Kidney (tissue), 13 donors: ENCODE measurements at regions not wholly inside any gene's neighbourhood (a gene's known extent, or its start where the extent isn't known, plus 50 kb on each side); places are given as distances from the start of the nearest gene placed in this dataset.
A peak's percentile ranks its signal among the peaks of the same experiment; 100 is the strongest.

ENCODE experiments used
- DNase-seq, 5 donors: peaks; one replicate each; pipeline ENCODE4 v3.0.0-alpha.2; 2013 to 2020
- FAIRE-seq: peaks from 2 replicates; lab custom pipeline; 2012; peaks lifted over from hg19 to GRCh38; lab: Jason Lieb, UNC
- H3K27ac ChIP-seq, 2 donors: one replicate each; pipeline ENCODE4 v1.7.0; 2013; ENCODE audit warnings: low read depth in 2 of 2, low read length in 2 of 2, inconsistent platforms in 1 of 2
- H3K27me3 ChIP-seq: one replicate; pipeline ENCODE4 v1.7.1; 2013; ENCODE audit warnings: low read length, inconsistent platforms; ENCODE audit not compliant: control insufficient read depth, insufficient read depth
- H3K36me3 ChIP-seq, 3 donors: one replicate each; pipeline versions ENCODE4 v1.7.0 to v1.7.1; 2013; ENCODE audit warnings: low read length in 3 of 3, control low read depth in 1 of 3, inconsistent platforms in 1 of 3; ENCODE audit not compliant: insufficient read depth in 3 of 3, control insufficient read depth in 2 of 3
- H3K4me1 ChIP-seq, 3 donors: one replicate each; pipeline versions ENCODE4 v1.7.0 to v1.7.1; 2013; ENCODE audit warnings: low read length in 3 of 3, inconsistent platforms in 1 of 3, low read depth in 1 of 3; ENCODE audit not compliant: control insufficient read depth in 2 of 3, insufficient read depth in 2 of 3
- H3K4me3 ChIP-seq, 3 donors: one replicate each; pipeline versions ENCODE4 v1.7.0 to v1.8.1; 2013; ENCODE audit warnings: low read length in 3 of 3, control low read depth in 1 of 3, inconsistent platforms in 1 of 3
- H3K9ac ChIP-seq, 3 donors: one replicate each; pipeline versions ENCODE4 v1.7.0 to v1.7.1; 2013; ENCODE audit warnings: low read length in 3 of 3, control low read depth in 1 of 3, inconsistent platforms in 1 of 3
- H3K9me3 ChIP-seq, 3 donors: one replicate each; pipeline versions ENCODE4 v1.7.0 to v1.7.1; 2013; ENCODE audit warnings: low read length in 3 of 3, control low read depth in 1 of 3, inconsistent platforms in 1 of 3; ENCODE audit not compliant: control insufficient read depth in 2 of 3, insufficient read depth in 1 of 3
- CTCF ChIP-seq: IDR thresholded peaks from 3 replicates; pipeline ENCODE4 v1.5.1; 2012; ENCODE audit warnings: mild to moderate bottlenecking, moderate library complexity, borderline replicate concordance; ENCODE audit not compliant: insufficient read depth; ENCODE audit errors: extremely low read depth
- intact Hi-C: fragments of 100-400 bp; cut with DNase I; formaldehyde crosslinking; loops from one replicate; pipeline ENCODE4 v1.11.1; 2022
- donor health status: control.
- donor health status: control.
- donor health status: control.
- donor health status: control.
- donor health status: control.
- donor health status: DM: yes; HTN: yes; CAD: no.
- donor health status: Normal renal cell carcinoma (clear cell type).

GRCh38 chr5:54629115-54629514 lies 111.6 kb downstream of the SNX18 start:
- no peak for TF ChIP-seq CTCF

DNA sequence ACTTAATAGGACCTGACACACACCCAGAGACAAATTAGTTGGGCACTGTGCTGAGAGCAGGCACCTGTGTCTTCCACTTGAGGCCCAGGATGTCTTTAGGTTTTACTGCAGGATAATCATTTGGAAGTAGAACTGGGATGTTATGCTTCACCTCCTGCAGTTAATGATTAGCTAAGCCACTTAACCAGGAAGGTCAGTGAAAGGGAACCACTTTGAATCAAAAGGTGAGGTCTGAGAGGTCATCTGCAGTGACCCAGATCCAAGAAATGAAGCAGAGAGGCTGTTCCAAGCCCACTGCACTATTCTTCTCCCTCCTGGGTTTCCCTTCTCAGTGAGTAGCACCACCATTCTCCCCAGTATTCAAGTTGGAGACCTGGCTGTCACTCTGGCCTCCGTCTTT lies 110.5 kb downstream of the SNX18 start:
- FAIRE-seq (no peak), DNase-seq (peak in 4 of 5 donors; percentile 33 to 82 (median 55))
- Histone ChIP-seq H3K36me3 (no peaks in the 10 kb centered on the region), H3K9me3 (no peaks in the 10 kb centered on the region), H3K4me1 (peaks cover 0 to 16% (median 9%) of the 10 kb centered on the region in 3 donors), H3K9ac (no peak overlapping the region), H3K27ac (peak overlapping the region in 1 of 2 donors; percentile 35), H3K4me3 (no peak overlapping the region), H3K27me3 (no peaks in the 10 kb centered on the region)
- intact Hi-C loops: no loop called here
- TF ChIP-seq CTCF: no peak

More at GRCh38 chr5:54629115-54629514, 111.6 kb downstream of the SNX18 start:
- Histone ChIP-seq H3K9me3 (no peaks in the 10 kb centered on the region), H3K4me1 (peaks cover 0 to 16% (median 9%) of the 10 kb centered on the region in 3 donors), H3K27ac (no peak overlapping the region), H3K36me3 (no peaks in the 10 kb centered on the region), H3K27me3 (no peaks in the 10 kb centered on the region), H3K4me3 (no peak overlapping the region), H3K9ac (no peak overlapping the region)
- intact Hi-C loops: no loop called here
- DNase-seq (no peak), FAIRE-seq (no peak)

DNA sequence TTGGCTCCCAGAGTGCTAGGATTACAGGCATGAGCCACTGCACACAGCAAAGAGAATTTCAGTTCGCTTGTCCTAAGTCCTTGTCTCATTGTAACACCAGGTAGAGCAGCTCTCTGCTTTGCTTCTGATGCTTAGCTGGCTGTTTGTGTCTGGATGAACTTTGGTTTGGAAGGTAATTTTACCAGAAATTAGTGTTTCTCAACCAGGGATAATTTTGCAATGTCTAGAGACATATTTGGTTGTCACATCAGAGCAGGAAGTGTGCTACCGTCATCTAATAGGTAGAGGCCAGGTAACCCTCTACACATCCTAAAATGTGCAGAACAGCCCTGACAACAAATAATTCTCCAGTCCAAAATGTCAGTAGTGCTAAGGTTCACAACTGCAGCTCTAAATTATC lies 108.8 kb downstream of the SNX18 start:
- FAIRE-seq: no peak

More for the DNA sequence above, 108.8 kb downstream of the SNX18 start:
- H3K9ac ChIP-seq: no peak overlapping the region
- H3K36me3 ChIP-seq: no peaks in the 10 kb centered on the region
- H3K4me3 ChIP-seq: no peak overlapping the region
- no peak for TF ChIP-seq CTCF
- H3K9me3 ChIP-seq: no peaks in the 10 kb centered on the region
- H3K27me3 ChIP-seq: no peaks in the 10 kb centered on the region
- intact Hi-C loops: no loop called here
- no peak for DNase-seq
- no peak overlapping the region for H3K27ac ChIP-seq
- H3K4me1 ChIP-seq: peaks cover 0 to 19% (median 9%) of the 10 kb centered on the region in 3 donors
